ENCODE measurements at regions not wholly inside any gene's neighbourhood (a gene's known extent, or its start where the extent isn't known, plus 50 kb on each side); places are given as distances from the start of the nearest gene placed in this dataset.

GRCh38 chr4:91681544-91681943 is 622.2 kb upstream of the GRID2 start:
- Mint-ChIP-seq H3K9me3 (peaks cover 40% of the 10 kb centered on the region), H3K27ac (no peak overlapping the region), H3K4me1 (no peaks in the 10 kb centered on the region), H3K36me3 (peaks cover 32% of the 10 kb centered on the region), H3K27me3 (ENCODE audit: low read depth) (peaks cover 10% of the 10 kb centered on the region), H3K4me3 (no peak overlapping the region)
- ChIA-PET CTCF (no interaction called here), POLR2A (no interaction called here)
- TF ChIP-seq EMX1 (CRISPR knock-in tag; IDR thresholded peaks at IDR 0.05) (no peak), ARID4B (CRISPR knock-in tag; IDR thresholded peaks at IDR 0.05; ENCODE audit: borderline replicate concordance) (no peak), ZNF219 (CRISPR knock-in tag; IDR thresholded peaks at IDR 0.05; ENCODE audit: borderline replicate concordance) (no peak), ZNF425 (CRISPR knock-in tag; conservative IDR thresholded peaks at IDR 0.05) (no peak), AR (CRISPR knock-in tag; IDR thresholded peaks at IDR 0.05) (no peak)
- no peak for DNase-seq (ENCODE audit: low spot score)
- no peak for ATAC-seq

GRCh38 chr4:91684955-91685354 is 618.8 kb upstream of the GRID2 start:
- no peaks in the 10 kb centered on the region; the same call in 1 of the 2 replicates for H3K4me1 Mint-ChIP-seq
- DNase-seq (ENCODE audit: low spot score) = no peak
- H3K27me3 Mint-ChIP-seq (ENCODE audit: low read depth) = no peaks in the 10 kb centered on the region
- POLR2A ChIA-PET = no interaction called here
- H3K9me3 Mint-ChIP-seq = peaks cover 7% of the 10 kb centered on the region; the same call in 1 of the 2 replicates
- CTCF ChIA-PET = no interaction called here
- ATAC-seq = no peak
- H3K27ac Mint-ChIP-seq = no peak overlapping the region
- H3K4me3 Mint-ChIP-seq = no peak overlapping the region
- TF ChIP-seq RELA (CRISPR knock-in tag; IDR thresholded peaks at IDR 0.05; ENCODE audit: borderline replicate concordance) = no peak
- H3K36me3 Mint-ChIP-seq = no peaks in the 10 kb centered on the region

- CTCF ChIA-PET = no interaction called here
- Mint-ChIP-seq H3K9me3 (peaks cover 16% of the 10 kb centered on the region), H3K27me3 (ENCODE audit: low read depth) (no peaks in the 10 kb centered on the region), H3K4me3 (no peak overlapping the region), H3K4me1 (peaks cover 17% of the 10 kb centered on the region), H3K36me3 (peaks cover 6% of the 10 kb centered on the region; the same call in 1 of the 2 replicates), H3K27ac (no peak overlapping the region)
- no peak for ATAC-seq
- DNase-seq (ENCODE audit: low spot score) = no peak
- TF ChIP-seq TCF7 (CRISPR knock-in tag; IDR thresholded peaks at IDR 0.05; ENCODE audit: low read depth) (no peak), HMGXB4 (CRISPR knock-in tag; IDR thresholded peaks at IDR 0.05) (no peak), TEAD4 (CRISPR knock-in tag; IDR thresholded peaks at IDR 0.05) (no peak), ZNF281 (CRISPR knock-in tag; IDR thresholded peaks at IDR 0.05) (no peak), ZBTB43 (CRISPR knock-in tag; IDR thresholded peaks at IDR 0.05) (no peak), ZMAT4 (CRISPR knock-in tag; IDR thresholded peaks at IDR 0.05) (no peak), RELA (CRISPR knock-in tag; IDR thresholded peaks at IDR 0.05; ENCODE audit: borderline replicate concordance) (no peak), ERG (CRISPR knock-in tag; IDR thresholded peaks at IDR 0.05) (no peak)
- POLR2A ChIA-PET = no interaction called here
Observed at GRCh38 chr4:91688413-91688812, 615.4 kb upstream of the GRID2 start.
